Astrocyte of the cerebellum (primary cell): ENCODE measurements at regions not wholly inside any gene's neighbourhood (a gene's known extent, or its start where the extent isn't known, plus 50 kb on each side); places are given as distances from the start of the nearest gene placed in this dataset.

Experiments used
- DNase-seq: peaks from one replicate; pipeline ENCODE4 v3.0.0-alpha.2; 2011; ENCODE audit warnings: low read depth
- H3K4me3 ChIP-seq: 2 replicates; pipeline ENCODE4 v1.5.1; 2011; ENCODE audit warnings: mild to moderate bottlenecking, low read depth, low read length, moderate library complexity
- CTCF ChIP-seq: IDR thresholded peaks from 2 replicates; pipeline ENCODE4 v1.5.1; 2012; ENCODE audit warnings: low read length, low read depth, moderate library complexity, mild to moderate bottlenecking; ENCODE audit errors: missing control alignments
- in situ Hi-C: cut with HindIII; loops from 2 replicates; pipeline ENCODE4 v1.10.0; 2017; ENCODE audit warnings: low sequenced_read_pairs

- H3K4me3 ChIP-seq = no peak overlapping the region
- DNase-seq = no peak
- in situ Hi-C loops = no loop called here
- no peak for TF ChIP-seq CTCF
These were observed 105.1 kb downstream of the SLC24A2 start for GRCh38 chr9:19683715-19684114.

GRCh38 chr9:19682397-19682796 is 106.4 kb downstream of the SLC24A2 start:
- TF ChIP-seq CTCF = no peak
- in situ Hi-C loops = no loop called here
- no peak for DNase-seq
- H3K4me3 ChIP-seq = no peak overlapping the region

GRCh38 chr9:19681846-19682245 is 107.0 kb downstream of the SLC24A2 start:
- H3K4me3 ChIP-seq = no peak overlapping the region
- no peak for DNase-seq
- no peak for TF ChIP-seq CTCF
- in situ Hi-C loops = no loop called here

GRCh38 chr9:19677924-19678323 is 110.9 kb downstream of the SLC24A2 start:
- in situ Hi-C loops = no loop called here
- H3K4me3 ChIP-seq = no peak overlapping the region
- no peak for TF ChIP-seq CTCF
- no peak for DNase-seq

- no peak overlapping the region for H3K4me3 ChIP-seq
- in situ Hi-C loops = no loop called here
- no peak for DNase-seq
- no peak for TF ChIP-seq CTCF
These were observed 113.3 kb downstream of the SLC24A2 start for GRCh38 chr9:19675492-19675891.

- H3K4me3 ChIP-seq = no peak overlapping the region
- in situ Hi-C loops = no loop called here
- DNase-seq = no peak
- TF ChIP-seq CTCF = no peak
These were observed 122.3 kb downstream of the SLC24A2 start for GRCh38 chr9:19666575-19666974.
